ENCODE measurements at regions not wholly inside any gene's neighbourhood (a gene's known extent, or its start where the extent isn't known, plus 50 kb on each side); places are given as distances from the start of the nearest gene placed in this dataset.

- DNase-seq: no peak
- Mint-ChIP-seq H3K4me1 (peaks cover 8% of the 10 kb centered on the region), H3K9me3 (peaks cover 8% of the 10 kb centered on the region), H3K27me3 (ENCODE audit: low read depth, poor library complexity) (no peaks in the 10 kb centered on the region), H3K36me3 (ENCODE audit: low read depth) (no peaks in the 10 kb centered on the region), H3K4me3 (no peak overlapping the region), H3K27ac (no peak overlapping the region)
- no peak for TF ChIP-seq CTCF (IDR thresholded peaks at IDR 0.05)
These were observed 209.8 kb downstream of the CCER1 start for GRCh38 chr12:90745211-90745610.

- Mint-ChIP-seq H3K27ac (no peak overlapping the region), H3K9me3 (peaks cover 5% of the 10 kb centered on the region), H3K36me3 (ENCODE audit: low read depth) (no peaks in the 10 kb centered on the region), H3K4me3 (no peak overlapping the region), H3K27me3 (ENCODE audit: low read depth, poor library complexity) (peaks cover 3% of the 10 kb centered on the region), H3K4me1 (peaks cover 8% of the 10 kb centered on the region)
- TF ChIP-seq CTCF (IDR thresholded peaks at IDR 0.05): no peak
- DNase-seq: no peak
These were observed 213.4 kb downstream of the CCER1 start for GRCh38 chr12:90741611-90742010.

GRCh38 chr12:90729736-90730135, 225.2 kb downstream of the CCER1 start:
- TF ChIP-seq CTCF (IDR thresholded peaks at IDR 0.05): no peak
- H3K4me3 Mint-ChIP-seq: no peak overlapping the region
- H3K36me3 Mint-ChIP-seq (ENCODE audit: low read depth): no peaks in the 10 kb centered on the region
- DNase-seq: no peak
- no peak overlapping the region for H3K27ac Mint-ChIP-seq
- H3K9me3 Mint-ChIP-seq: peaks cover 3% of the 10 kb centered on the region
- H3K27me3 Mint-ChIP-seq (ENCODE audit: low read depth, poor library complexity): peaks cover 9% of the 10 kb centered on the region
- no peaks in the 10 kb centered on the region for H3K4me1 Mint-ChIP-seq

- Mint-ChIP-seq H3K4me1 (no peaks in the 10 kb centered on the region), H3K36me3 (ENCODE audit: low read depth) (no peaks in the 10 kb centered on the region), H3K9me3 (no peaks in the 10 kb centered on the region), H3K27me3 (ENCODE audit: low read depth, poor library complexity) (peaks cover 5% of the 10 kb centered on the region), H3K27ac (no peak overlapping the region), H3K4me3 (no peak overlapping the region)
- TF ChIP-seq CTCF (IDR thresholded peaks at IDR 0.05): no peak
- DNase-seq: no peak
These were observed 242.3 kb downstream of the CCER1 start for GRCh38 chr12:90712671-90713070.

GRCh38 chr12:90710711-90711110, 244.3 kb downstream of the CCER1 start:
- Mint-ChIP-seq H3K9me3 (no peaks in the 10 kb centered on the region), H3K36me3 (ENCODE audit: low read depth) (no peaks in the 10 kb centered on the region), H3K4me3 (no peak overlapping the region), H3K27ac (no peak overlapping the region), H3K27me3 (ENCODE audit: low read depth, poor library complexity) (peaks cover 5% of the 10 kb centered on the region), H3K4me1 (no peaks in the 10 kb centered on the region)
- no peak for TF ChIP-seq CTCF (IDR thresholded peaks at IDR 0.05)
- DNase-seq: no peak

- Mint-ChIP-seq H3K27ac (no peak overlapping the region), H3K9me3 (no peaks in the 10 kb centered on the region), H3K27me3 (ENCODE audit: low read depth, poor library complexity) (no peaks in the 10 kb centered on the region), H3K4me1 (no peaks in the 10 kb centered on the region), H3K36me3 (ENCODE audit: low read depth) (no peaks in the 10 kb centered on the region), H3K4me3 (no peak overlapping the region)
- DNase-seq: no peak
- no peak for TF ChIP-seq CTCF (IDR thresholded peaks at IDR 0.05)
These were observed 248.9 kb downstream of the CCER1 start for GRCh38 chr12:90706036-90706435.

Data from nephron progenitor cell (in vitro differentiated cells).